K562 (cell line): ENCODE measurements at regions not wholly inside any gene's neighbourhood (a gene's known extent, or its start where the extent isn't known, plus 50 kb on each side); places are given as distances from the start of the nearest gene placed in this dataset.

Experiments
- ATAC-seq: fragments of 200-7000 bp; cut with Tn5 transposase; 3 replicates; pipeline ENCODE4 v1.9.1; 2020; ENCODE audit warnings: moderate library complexity
- BruUV-seq: library from RNA; stranded (reverse); fragments of 400-500 nt; replicated peaks from 2 replicates; lab custom pipeline; 2021; lab: Mats Ljungman, UMichigan
- CTCF ChIA-PET: fragments of 300-600 bp; formaldehyde crosslinking; extraction: SDS; loops from one replicate; lab custom pipeline; 2021; ENCODE audit warnings: low intra/inter-chr PET ratio; lab: Yijun Ruan, JAX
- POLR2A ChIA-PET: fragments of 300-600, 350-650 bp; sonication (Branson Sonifier 250); formaldehyde crosslinking; extraction: SDS; loops from one replicate; lab custom pipeline; 2021; ENCODE audit warnings: antibody characterized with exemption, inconsistent platforms; lab: Yijun Ruan, JAX
- DNase-seq, 4 experiments: peaks; one replicate each; pipeline versions ENCODE4 v3.0.0 to v3.0.0-alpha.2; 2011 to 2018; ENCODE audit warnings: low spot score in 3 of 4, mixed read lengths in 3 of 4; ENCODE audit errors: extremely low read depth in 1 of 4
- FAIRE-seq: peaks from 2 replicates; lab custom pipeline; 2011; peaks lifted over from hg19 to GRCh38; lab: Jason Lieb, UNC
- H2AFZ ChIP-seq: 2 replicates; pipeline ENCODE4 v1.6.0; 2011; ENCODE audit warnings: low read depth, low read length, control low read depth, inconsistent platforms
- H3K27ac ChIP-seq: fragments of 200-600 bp; 3 replicates; pipeline ENCODE4 v1.8.0; 2011; ENCODE audit warnings: low read depth, mild to moderate bottlenecking, control low read depth, inconsistent platforms, low read length, moderate library complexity, mixed read lengths; ENCODE audit errors: extremely low read depth
- H3K27me3 ChIP-seq, 2 experiments: fragments of 300-600 bp in 1 of 2; 2 replicates in 1 of 2; 3 replicates in 1 of 2; pipeline versions ENCODE4 v1.6.0 to v1.8.0; 2011; ENCODE audit warnings: inconsistent platforms in 2 of 2, low read length in 2 of 2, mild to moderate bottlenecking in 1 of 2, mixed read lengths in 1 of 2, moderate library complexity in 1 of 2; ENCODE audit not compliant: control insufficient read depth in 2 of 2, insufficient read depth in 2 of 2
- H3K36me3 ChIP-seq: fragments of 300-600 bp; 3 replicates; pipeline ENCODE4 v1.8.0; 2011; ENCODE audit warnings: mild to moderate bottlenecking, low read length, inconsistent platforms; ENCODE audit not compliant: control insufficient read depth, insufficient read depth
- H3K4me1 ChIP-seq, 2 experiments: fragments of 200-600 bp in 1 of 2; replicated peaks in 1 of 2; 2 replicates in 1 of 2; 3 replicates in 1 of 2; pipeline versions ENCODE4 v1.5.1 to v1.8.0; 2011; ENCODE audit warnings: inconsistent platforms in 2 of 2, low read length in 2 of 2, mild to moderate bottlenecking in 1 of 2, mixed read lengths in 1 of 2, moderate library complexity in 1 of 2; ENCODE audit not compliant: control insufficient read depth in 2 of 2, insufficient read depth in 2 of 2
- H3K4me2 ChIP-seq: 2 replicates; pipeline ENCODE4 v1.6.1; 2011; ENCODE audit warnings: low read length, control low read depth, inconsistent platforms, mixed read lengths; ENCODE audit not compliant: insufficient read depth
- H3K4me3 ChIP-seq: fragments of 200-600 bp; sonication (generic), shearing (Covaris generic); 2 replicates; pipeline ENCODE4 v1.5.1; 2016; ENCODE audit warnings: control low read depth, inconsistent platforms
- H3K79me2 ChIP-seq: fragments of 200-600 bp; 3 replicates; pipeline ENCODE4 v1.8.0; 2011; ENCODE audit warnings: low read length, inconsistent platforms; ENCODE audit not compliant: control insufficient read depth, insufficient read depth
- H3K9ac ChIP-seq, 2 experiments: 2 replicates each; pipeline versions ENCODE4 v1.6.0 to v1.6.1; 2011; ENCODE audit warnings: low read depth in 2 of 2, low read length in 2 of 2, control low read depth in 1 of 2, inconsistent platforms in 1 of 2, mild to moderate bottlenecking in 1 of 2, mixed read lengths in 1 of 2; ENCODE audit not compliant: insufficient read depth in 1 of 2
- H3K9me1 ChIP-seq: one replicate; pipeline ENCODE4 v1.6.0; 2011; ENCODE audit warnings: inconsistent platforms, mild to moderate bottlenecking, low read length, moderate library complexity; ENCODE audit not compliant: control insufficient read depth, insufficient read depth
- H3K9me3 ChIP-seq: replicated peaks from 2 replicates; pipeline ENCODE4 v1.5.1; 2011; ENCODE audit warnings: low read depth, low read length, inconsistent platforms; ENCODE audit not compliant: control insufficient read depth, insufficient read depth
- H4K20me1 ChIP-seq: replicated peaks from 2 replicates; pipeline ENCODE4 v1.6.1; 2011; ENCODE audit warnings: low read length, inconsistent platforms, mixed read lengths; ENCODE audit not compliant: control insufficient read depth, insufficient read depth
- GTF2E2 ChIP-seq: fragments of 200-800 bp; sonication (Bioruptor generic); IDR thresholded peaks from 2 replicates; pipeline ENCODE4 v1.6.1; 2016; ENCODE audit warnings: missing genetic modification characterization, missing compliant biosample characterization
- KLF13 ChIP-seq: fragments of 450-650 bp; IDR thresholded peaks from 2 replicates; pipeline ENCODE4 v1.6.1; 2016; ENCODE audit warnings: missing genetic modification characterization, low read depth, mild to moderate bottlenecking, missing compliant biosample characterization, moderate library complexity, borderline replicate concordance
- KLF16 ChIP-seq: IDR thresholded peaks from 2 replicates; pipeline ENCODE4 v1.6.1; 2016; ENCODE audit warnings: antibody characterized with exemption
- MED1 ChIP-seq: sonication (generic); formaldehyde crosslinking; IDR thresholded peaks from 2 replicates; pipeline ENCODE4 v1.8.1; 2023; ENCODE audit warnings: missing genetic modification reagents, borderline replicate concordance
- MEIS2 ChIP-seq: fragments of 450-650 bp; IDR thresholded peaks from 2 replicates; pipeline ENCODE4 v1.6.1; 2014; ENCODE audit warnings: mild to moderate bottlenecking; ENCODE audit not compliant: partially characterized antibody
- PRMT5 ChIP-seq: sonication (generic); formaldehyde crosslinking; IDR thresholded peaks from 2 replicates; pipeline ENCODE4 v1.5.0; 2020; ENCODE audit warnings: missing genetic modification reagents
- TEAD2 ChIP-seq: fragments of 450-650 bp; IDR thresholded peaks from 2 replicates; pipeline ENCODE4 v1.6.1; 2016; ENCODE audit warnings: missing genetic modification characterization, control low read depth, missing compliant biosample characterization
- ZNF274 ChIP-seq: IDR thresholded peaks from 2 replicates; pipeline ENCODE4 v1.6.1; 2011; ENCODE audit warnings: low read depth, mild to moderate bottlenecking, low read length, moderate library complexity, borderline replicate concordance
- ZNF41 ChIP-seq: fragments of 250-450 bp; sonication (Bioruptor Pico); conservative IDR thresholded peaks from 2 replicates; pipeline ENCODE4 v1.4.0; 2020; ENCODE audit warnings: mild to moderate bottlenecking
- WGBS: fragments of 100-300 bp; shearing (Covaris generic); methylation state at CpG from one replicate; pipeline ENCODE4 v1.1.6; 2016; ENCODE audit warnings: low coverage, mixed read lengths; ENCODE audit not compliant: insufficient coverage; ENCODE audit errors: missing lambda C conversion rate; 5-methylcytosine and 5-hydroxymethylcytosine counted together
- in situ Hi-C: fragments of 300-500 bp; cut with MboI; formaldehyde crosslinking; loops from 4 replicates; pipeline ENCODE4 v1.15.0; 2018; ENCODE audit warnings: inconsistent platforms, mixed read lengths
- intact Hi-C: fragments of 100-400 bp; cut with micrococcal nuclease; formaldehyde crosslinking; loops from 2 replicates; pipeline ENCODE4 v1.14.2; 2022
- TF ChIP-seq, protein P1 (sequence below): fragments of 250-450 bp; sonication (Bioruptor Pico); IDR thresholded peaks from 2 replicates; pipeline ENCODE4 v1.8.0; 2022; ENCODE audit warnings: inconsistent platforms

DNA sequence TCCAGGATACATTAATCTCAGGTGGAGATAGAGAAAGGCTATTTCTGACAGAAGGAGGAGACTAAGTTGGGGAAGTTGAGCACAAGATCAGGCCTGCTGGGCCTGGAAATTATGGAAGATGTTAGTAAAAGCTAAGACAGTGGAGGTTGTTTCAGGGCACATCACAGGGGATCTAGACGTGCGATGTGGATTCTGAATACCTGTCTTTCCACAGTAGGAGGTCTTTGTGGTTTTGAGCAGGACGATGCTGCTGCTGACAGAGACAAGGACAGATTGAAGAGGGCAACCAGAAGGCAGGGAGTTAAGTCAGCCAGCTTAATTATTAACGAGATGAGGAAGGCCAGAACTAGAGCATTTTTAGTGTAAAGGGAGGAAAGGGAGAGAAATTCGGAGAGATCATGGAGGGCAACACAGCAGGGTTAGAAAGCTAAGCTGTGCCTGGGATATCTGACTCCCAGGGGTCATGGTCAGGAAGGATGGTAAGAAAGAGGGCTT is 384.9 kb downstream of the MAFB start (continued):
- no peak for TF ChIP-seq GTF2E2 (tag)
- TF ChIP-seq ZNF41 (CRISPR knock-in tag): no peak
- no peak for TF ChIP-seq KLF13 (tag)
- TF ChIP-seq MED1 (CRISPR knock-in tag): no peak
- TF ChIP-seq ZNF274: no peak
- TF ChIP-seq, protein P1, sequence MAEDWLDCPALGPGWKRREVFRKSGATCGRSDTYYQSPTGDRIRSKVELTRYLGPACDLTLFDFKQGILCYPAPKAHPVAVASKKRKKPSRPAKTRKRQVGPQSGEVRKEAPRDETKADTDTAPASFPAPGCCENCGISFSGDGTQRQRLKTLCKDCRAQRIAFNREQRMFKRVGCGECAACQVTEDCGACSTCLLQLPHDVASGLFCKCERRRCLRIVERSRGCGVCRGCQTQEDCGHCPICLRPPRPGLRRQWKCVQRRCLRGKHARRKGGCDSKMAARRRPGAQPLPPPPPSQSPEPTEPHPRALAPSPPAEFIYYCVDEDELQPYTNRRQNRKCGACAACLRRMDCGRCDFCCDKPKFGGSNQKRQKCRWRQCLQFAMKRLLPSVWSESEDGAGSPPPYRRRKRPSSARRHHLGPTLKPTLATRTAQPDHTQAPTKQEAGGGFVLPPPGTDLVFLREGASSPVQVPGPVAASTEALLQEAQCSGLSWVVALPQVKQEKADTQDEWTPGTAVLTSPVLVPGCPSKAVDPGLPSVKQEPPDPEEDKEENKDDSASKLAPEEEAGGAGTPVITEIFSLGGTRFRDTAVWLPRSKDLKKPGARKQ (CRISPR knock-in tag): no peak
- TF ChIP-seq PRMT5: no peak

DNA sequence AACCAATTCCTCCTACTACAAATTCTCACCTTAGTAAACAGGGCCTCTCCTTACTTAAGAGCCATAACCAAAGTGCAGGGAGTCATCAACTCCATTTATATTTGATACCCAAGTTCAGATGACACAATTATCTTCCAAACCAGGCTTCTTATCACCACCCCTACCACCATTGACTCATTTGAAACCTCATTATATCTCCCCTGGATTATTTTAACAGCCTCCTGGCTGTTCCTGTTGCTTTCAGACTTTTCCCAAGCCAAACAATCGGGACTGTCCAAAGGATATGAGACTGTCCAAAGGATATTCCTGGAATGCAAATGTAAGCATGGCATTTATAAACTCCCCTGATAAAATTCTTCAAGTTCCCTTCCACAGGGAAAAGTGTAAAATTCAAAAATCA is 394.3 kb downstream of the MAFB start:
- no peak overlapping the region for H3K4me2 ChIP-seq
- intact Hi-C loops: no loop called here
- in situ Hi-C loops: no loop called here

More for the DNA sequence above, 394.3 kb downstream of the MAFB start:
- DNase-seq (no peak), FAIRE-seq (no peak), ATAC-seq (no peak)
- H3K27me3 ChIP-seq: no peaks in the 10 kb centered on the region
- no TSS peak for BruUV-seq
- WGBS: 0% methylated on average over 1 of the region's 1 CpG
- no peak overlapping the region for H3K4me3 ChIP-seq
- H3K79me2 ChIP-seq: no peaks in the 10 kb centered on the region
- H3K36me3 ChIP-seq: no peaks in the 10 kb centered on the region
- H3K9me3 ChIP-seq: no peaks in the 10 kb centered on the region
- ChIA-PET POLR2A (no interaction called here), CTCF (no interaction called here)
- no peaks in the 10 kb centered on the region for H3K4me1 ChIP-seq
- no peak overlapping the region for H3K9ac ChIP-seq
- no peak overlapping the region for H3K27ac ChIP-seq
- H2AFZ ChIP-seq: no peak overlapping the region
- no peaks in the 10 kb centered on the region for H3K9me1 ChIP-seq
- no peaks in the 10 kb centered on the region for H4K20me1 ChIP-seq
- TF ChIP-seq TEAD2 (tag): no peak
- TF ChIP-seq MEIS2: no peak
- TF ChIP-seq KLF16: no peak
